ENCODE measurements at regions not wholly inside any gene's neighbourhood (a gene's known extent, or its start where the extent isn't known, plus 50 kb on each side); places are given as distances from the start of the nearest gene placed in this dataset.

- TF ChIP-seq CTCF (IDR thresholded peaks at IDR 0.05): no peak
- TF ChIP-seq POLR2A (IDR thresholded peaks at IDR 0.05): no peak
Observed at GRCh38 chr2:83650898-83651297, 808.2 kb downstream of the SUCLG1 start.

Data from heart left ventricle (tissue), 13 donors.